ENCODE measurements at regions not wholly inside any gene's neighbourhood (a gene's known extent, or its start where the extent isn't known, plus 50 kb on each side); places are given as distances from the start of the nearest gene placed in this dataset.

DNA sequence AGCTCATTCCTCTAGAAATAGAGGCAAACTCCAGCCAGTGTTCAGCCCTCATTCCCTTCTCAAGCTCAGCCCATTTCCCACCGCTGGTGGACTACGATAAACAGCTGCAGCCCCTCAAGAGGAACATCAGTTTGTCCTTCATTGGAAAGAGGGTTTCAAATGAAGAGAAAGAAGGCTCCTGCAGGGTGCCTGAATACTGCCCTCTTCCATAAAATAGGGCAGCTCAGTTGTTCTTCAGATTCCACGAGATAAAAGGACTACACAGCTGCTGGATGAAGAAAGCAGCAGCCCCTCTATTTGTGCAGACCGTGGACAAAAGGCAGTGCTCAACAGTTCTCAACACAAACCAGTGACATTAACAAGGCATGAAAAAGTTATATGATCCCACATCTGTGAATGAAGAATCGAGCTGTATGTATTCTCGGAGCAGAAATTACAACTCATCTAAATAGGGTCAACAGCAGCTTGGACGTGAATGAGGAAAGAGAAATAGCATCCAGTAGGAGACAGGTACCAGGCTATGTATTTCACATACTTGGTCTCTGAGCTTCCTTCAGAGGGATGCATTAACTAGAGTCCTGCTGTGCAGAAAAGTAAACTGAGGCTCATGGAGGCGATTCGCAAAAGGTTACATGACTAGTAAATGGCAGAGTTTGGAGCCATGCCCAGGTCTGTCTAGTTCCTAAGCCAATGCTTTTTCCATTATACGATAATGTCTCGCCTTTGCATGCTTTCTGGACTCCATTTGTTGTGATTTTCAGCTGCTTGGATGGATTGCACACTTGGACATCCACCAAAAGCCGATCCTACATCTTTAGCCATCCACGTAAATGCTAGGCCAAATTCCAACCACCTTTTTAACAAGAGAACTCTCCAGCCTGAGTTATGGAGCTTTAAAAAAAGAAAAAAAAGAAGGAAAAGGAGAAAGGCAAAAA lies 301.2 kb upstream of the PPARGC1A start:
- ATAC-seq (no peak), DNase-seq (peak in 1 of 4 donors; percentile 12)
- intact Hi-C loops (cut with DNase I), result no loop called here
- H3K4me1 ChIP-seq, result no peaks in the 10 kb centered on the region
- no peak overlapping the region for H3K4me3 ChIP-seq
- TF ChIP-seq, protein P1, sequence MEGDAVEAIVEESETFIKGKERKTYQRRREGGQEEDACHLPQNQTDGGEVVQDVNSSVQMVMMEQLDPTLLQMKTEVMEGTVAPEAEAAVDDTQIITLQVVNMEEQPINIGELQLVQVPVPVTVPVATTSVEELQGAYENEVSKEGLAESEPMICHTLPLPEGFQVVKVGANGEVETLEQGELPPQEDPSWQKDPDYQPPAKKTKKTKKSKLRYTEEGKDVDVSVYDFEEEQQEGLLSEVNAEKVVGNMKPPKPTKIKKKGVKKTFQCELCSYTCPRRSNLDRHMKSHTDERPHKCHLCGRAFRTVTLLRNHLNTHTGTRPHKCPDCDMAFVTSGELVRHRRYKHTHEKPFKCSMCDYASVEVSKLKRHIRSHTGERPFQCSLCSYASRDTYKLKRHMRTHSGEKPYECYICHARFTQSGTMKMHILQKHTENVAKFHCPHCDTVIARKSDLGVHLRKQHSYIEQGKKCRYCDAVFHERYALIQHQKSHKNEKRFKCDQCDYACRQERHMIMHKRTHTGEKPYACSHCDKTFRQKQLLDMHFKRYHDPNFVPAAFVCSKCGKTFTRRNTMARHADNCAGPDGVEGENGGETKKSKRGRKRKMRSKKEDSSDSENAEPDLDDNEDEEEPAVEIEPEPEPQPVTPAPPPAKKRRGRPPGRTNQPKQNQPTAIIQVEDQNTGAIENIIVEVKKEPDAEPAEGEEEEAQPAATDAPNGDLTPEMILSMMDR (IDR thresholded peaks at IDR 0.05), result no peak
- no peaks in the 10 kb centered on the region for H3K36me3 ChIP-seq
- no peaks in the 10 kb centered on the region for H3K27me3 ChIP-seq
- no peak overlapping the region for H3K27ac ChIP-seq
- no peaks in the 10 kb centered on the region for H3K9me3 ChIP-seq

DNA sequence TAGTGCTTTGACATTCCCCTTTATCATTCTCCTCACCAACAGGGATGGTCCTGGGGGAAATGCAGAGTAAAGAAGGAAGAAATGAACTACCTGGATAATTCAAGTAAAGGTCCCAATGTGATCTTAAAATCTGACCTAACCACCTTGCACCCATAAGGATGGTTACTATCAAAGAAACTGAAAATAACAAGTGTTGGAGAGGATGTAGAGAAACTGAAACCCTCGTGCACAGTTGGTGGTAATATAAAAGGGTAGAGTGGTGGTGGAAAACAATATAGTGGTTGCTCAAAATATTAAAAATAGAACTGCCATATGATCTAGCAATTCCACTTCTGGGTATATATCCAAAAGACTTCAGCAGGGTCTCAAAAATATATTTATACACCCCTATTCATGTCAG lies 298.6 kb upstream of the PPARGC1A start:
- Histone ChIP-seq H3K36me3 (no peaks in the 10 kb centered on the region), H3K27me3 (no peaks in the 10 kb centered on the region), H3K4me3 (no peak overlapping the region), H3K4me1 (no peaks in the 10 kb centered on the region), H3K9me3 (no peaks in the 10 kb centered on the region), H3K27ac (no peak overlapping the region)
- DNase-seq (no peak), ATAC-seq (no peak)
- TF ChIP-seq, protein P1 (IDR thresholded peaks at IDR 0.05), result no peak
- intact Hi-C loops (cut with DNase I), result no loop called here

DNA sequence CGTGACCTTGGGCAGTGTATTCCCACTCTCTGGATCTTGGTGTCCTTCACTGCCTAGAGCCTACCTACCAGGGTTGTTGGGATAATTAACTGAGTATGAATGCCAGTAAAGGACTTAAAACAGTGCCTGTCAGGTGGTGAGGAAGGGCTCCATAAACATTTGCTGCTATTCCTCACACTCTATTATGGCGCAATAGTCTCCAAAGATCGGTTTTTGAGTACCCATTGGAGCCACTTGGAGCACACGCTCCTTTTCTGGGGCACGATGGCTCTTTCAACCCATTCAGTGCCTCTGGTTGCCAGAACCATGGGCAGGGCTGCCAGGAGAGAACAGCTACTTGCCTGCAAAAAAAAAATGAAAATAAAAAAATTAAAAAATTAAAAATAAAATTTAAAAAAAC lies 296.6 kb upstream of the PPARGC1A start:
- TF ChIP-seq, protein P1 (IDR thresholded peaks at IDR 0.05), result no peak
- Histone ChIP-seq H3K4me1 (no peaks in the 10 kb centered on the region), H3K27me3 (no peaks in the 10 kb centered on the region), H3K4me3 (no peak overlapping the region), H3K36me3 (no peaks in the 10 kb centered on the region), H3K9me3 (no peaks in the 10 kb centered on the region), H3K27ac (no peak overlapping the region)
- no peak for DNase-seq
- intact Hi-C loops (cut with DNase I), result no loop called here
- ATAC-seq, result no peak

DNA sequence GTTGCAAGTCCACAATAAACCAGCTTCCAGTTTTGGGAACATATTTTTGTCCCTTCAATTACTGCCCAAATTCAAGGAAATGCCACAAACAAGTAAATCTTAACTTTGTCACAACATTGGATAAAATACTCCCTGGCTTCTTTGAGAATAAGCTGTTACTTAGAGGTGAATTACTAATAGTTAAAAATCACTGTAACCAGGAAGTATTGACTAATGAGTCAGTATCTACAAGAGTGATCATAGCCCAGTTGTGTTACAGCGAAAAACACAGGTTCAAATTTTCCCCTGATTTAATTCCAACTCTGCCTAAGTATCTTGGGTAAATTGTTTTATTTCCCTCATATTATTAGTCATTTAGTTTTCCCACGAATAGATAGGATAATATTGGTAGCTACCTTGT lies 291.2 kb upstream of the PPARGC1A start:
- DNase-seq (no peak), ATAC-seq (no peak)
- no peaks in the 10 kb centered on the region for H3K27me3 ChIP-seq
- TF ChIP-seq, protein P1 (IDR thresholded peaks at IDR 0.05), result no peak
- no peaks in the 10 kb centered on the region for H3K9me3 ChIP-seq
- no peak overlapping the region for H3K27ac ChIP-seq
- no peak overlapping the region for H3K4me3 ChIP-seq
- intact Hi-C loops (cut with DNase I), result no loop called here
- H3K4me1 ChIP-seq, result no peaks in the 10 kb centered on the region
- no peaks in the 10 kb centered on the region for H3K36me3 ChIP-seq

DNA sequence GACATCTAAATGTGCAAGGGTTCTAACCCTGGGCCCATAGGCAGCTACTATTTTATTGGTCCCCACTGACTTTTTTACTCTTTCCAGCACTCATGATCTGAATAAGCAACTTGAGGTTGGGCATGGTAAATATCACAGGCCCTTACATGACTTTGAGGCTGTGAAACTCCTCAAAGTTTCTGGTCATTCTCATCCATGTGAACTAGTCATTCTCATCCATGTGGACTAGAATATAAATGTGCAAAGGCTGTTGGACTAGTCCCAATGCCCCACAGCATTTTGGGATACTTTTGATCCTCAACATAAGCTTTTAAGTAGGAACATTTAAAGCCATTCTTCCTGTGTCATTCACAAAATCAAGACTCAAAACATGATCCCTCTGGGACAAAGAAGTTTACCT lies 290.7 kb upstream of the PPARGC1A start:
- intact Hi-C loops (cut with DNase I), result no loop called here
- no peaks in the 10 kb centered on the region for H3K27me3 ChIP-seq
- no peaks in the 10 kb centered on the region for H3K36me3 ChIP-seq
- ATAC-seq (no peak), DNase-seq (no peak)
- no peak overlapping the region for H3K4me3 ChIP-seq
- H3K27ac ChIP-seq, result no peak overlapping the region
- H3K4me1 ChIP-seq, result no peaks in the 10 kb centered on the region
- TF ChIP-seq, protein P1 (IDR thresholded peaks at IDR 0.05), result no peak
- H3K9me3 ChIP-seq, result no peaks in the 10 kb centered on the region
